ENCODE measurements at regions not wholly inside any gene's neighbourhood (a gene's known extent, or its start where the extent isn't known, plus 50 kb on each side); places are given as distances from the start of the nearest gene placed in this dataset.

DNA sequence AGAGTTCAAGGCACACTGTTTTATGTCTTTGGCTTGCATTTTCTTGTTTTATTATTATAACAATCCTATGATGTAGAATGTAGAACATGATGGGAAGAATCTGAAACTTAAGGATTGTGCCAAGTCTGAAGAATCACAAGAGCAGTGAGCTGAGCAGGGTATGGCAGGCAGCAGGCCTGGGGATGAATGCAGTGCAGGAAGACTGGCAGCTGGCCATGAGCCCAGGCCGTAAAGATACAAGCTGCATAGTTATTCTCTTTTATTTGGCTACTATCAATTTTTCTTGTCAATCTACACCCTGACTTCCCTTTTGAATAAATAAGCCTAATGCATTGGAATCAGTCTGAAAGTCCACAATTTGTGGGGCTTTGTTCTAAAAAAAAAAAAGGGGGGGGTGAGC, 89.6 kb upstream of the ARPP21 start:
- DNase-seq, result no peak

DNA sequence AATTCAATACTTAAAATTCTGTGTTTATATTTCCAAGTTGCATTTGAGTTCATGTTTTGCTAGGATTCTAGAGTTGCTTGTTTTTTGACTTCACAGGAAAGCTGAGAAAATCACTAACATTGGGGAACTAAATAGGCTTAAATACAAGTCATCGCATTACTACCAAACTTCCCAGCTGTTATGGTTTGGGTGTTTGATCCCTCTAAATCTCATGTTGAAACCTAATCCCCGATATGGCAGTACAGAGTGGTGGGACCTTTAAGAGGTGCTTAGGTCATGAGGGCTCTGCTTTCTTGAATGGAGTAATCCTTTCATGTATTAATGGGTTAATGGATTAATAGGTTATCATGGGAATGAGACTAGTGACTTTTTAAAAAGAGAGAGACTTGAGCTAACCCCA, 77.2 kb upstream of the ARPP21 start:
- DNase-seq, result no peak

DNA sequence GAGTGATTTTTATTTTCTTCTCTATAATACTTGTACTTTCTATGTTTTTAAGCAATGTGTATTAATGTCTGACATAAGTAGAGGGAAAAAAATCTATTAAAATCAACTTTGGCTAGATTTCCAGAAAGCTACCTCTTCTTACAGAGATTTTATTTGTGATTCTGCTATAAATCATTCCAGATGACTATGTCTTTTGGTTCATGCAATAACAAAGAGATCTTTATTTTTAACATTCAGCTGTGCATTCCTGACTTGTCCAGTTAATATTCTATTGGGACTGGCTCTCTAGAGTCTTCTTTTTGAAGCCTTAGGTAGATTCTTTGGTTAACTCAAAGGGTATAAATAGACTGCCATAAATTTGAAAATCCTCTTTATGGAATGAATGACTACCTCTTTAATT, 74.3 kb upstream of the ARPP21 start:
- no peak for DNase-seq
